Astrocyte of the spinal cord (primary cell): ENCODE measurements at regions not wholly inside any gene's neighbourhood (a gene's known extent, or its start where the extent isn't known, plus 50 kb on each side); places are given as distances from the start of the nearest gene placed in this dataset.

ENCODE experiments used
- DNase-seq: peaks from one replicate; pipeline ENCODE4 v3.0.0; 2011; ENCODE audit warnings: low read depth, low spot score
- H3K4me3 ChIP-seq: 2 replicates; pipeline ENCODE4 v1.5.1; 2011; ENCODE audit warnings: low read depth, mild to moderate bottlenecking, low read length, moderate library complexity
- in situ Hi-C: cut with HindIII; loops from 2 replicates; pipeline ENCODE4 v1.10.0; 2017; ENCODE audit warnings: low sequenced_read_pairs
- TF ChIP-seq, protein P1 (sequence below): IDR thresholded peaks from 2 replicates; pipeline ENCODE4 v1.5.1; 2012; ENCODE audit warnings: low read depth, mild to moderate bottlenecking, low read length, inconsistent platforms

DNA sequence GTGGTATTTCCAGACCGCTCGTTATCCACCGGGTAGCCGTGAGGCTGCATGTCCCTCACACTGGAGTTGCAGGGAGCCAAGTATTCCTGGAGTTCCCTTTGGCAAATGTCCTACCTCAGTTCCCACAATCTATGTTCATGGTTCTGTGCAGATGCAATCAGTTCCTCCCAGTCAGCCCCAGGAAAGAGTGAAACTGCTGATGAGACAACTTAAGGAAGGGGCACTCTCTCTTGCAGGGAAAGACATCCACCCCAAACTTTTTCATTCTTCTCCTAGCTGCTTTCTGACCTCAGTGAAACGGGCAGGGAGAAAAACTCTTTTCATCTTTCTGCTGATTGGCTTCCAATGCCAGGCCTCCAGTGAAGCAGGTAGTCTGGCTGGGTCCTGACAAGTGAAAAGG lies 205.1 kb upstream of the TMEM45B start:
- in situ Hi-C loops = no loop called here
- TF ChIP-seq, protein P1, sequence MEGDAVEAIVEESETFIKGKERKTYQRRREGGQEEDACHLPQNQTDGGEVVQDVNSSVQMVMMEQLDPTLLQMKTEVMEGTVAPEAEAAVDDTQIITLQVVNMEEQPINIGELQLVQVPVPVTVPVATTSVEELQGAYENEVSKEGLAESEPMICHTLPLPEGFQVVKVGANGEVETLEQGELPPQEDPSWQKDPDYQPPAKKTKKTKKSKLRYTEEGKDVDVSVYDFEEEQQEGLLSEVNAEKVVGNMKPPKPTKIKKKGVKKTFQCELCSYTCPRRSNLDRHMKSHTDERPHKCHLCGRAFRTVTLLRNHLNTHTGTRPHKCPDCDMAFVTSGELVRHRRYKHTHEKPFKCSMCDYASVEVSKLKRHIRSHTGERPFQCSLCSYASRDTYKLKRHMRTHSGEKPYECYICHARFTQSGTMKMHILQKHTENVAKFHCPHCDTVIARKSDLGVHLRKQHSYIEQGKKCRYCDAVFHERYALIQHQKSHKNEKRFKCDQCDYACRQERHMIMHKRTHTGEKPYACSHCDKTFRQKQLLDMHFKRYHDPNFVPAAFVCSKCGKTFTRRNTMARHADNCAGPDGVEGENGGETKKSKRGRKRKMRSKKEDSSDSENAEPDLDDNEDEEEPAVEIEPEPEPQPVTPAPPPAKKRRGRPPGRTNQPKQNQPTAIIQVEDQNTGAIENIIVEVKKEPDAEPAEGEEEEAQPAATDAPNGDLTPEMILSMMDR = no peak

GRCh38 chr11:129611661-129612446 lies 203.8 kb upstream of the TMEM45B start:
- in situ Hi-C loops = no loop called here
- peak; percentile 5 for DNase-seq
- no peak overlapping the region for H3K4me3 ChIP-seq
- TF ChIP-seq, protein P1 = no peak

More for the DNA sequence above, 205.1 kb upstream of the TMEM45B start:
- DNase-seq = no peak
- no peak overlapping the region for H3K4me3 ChIP-seq

DNA sequence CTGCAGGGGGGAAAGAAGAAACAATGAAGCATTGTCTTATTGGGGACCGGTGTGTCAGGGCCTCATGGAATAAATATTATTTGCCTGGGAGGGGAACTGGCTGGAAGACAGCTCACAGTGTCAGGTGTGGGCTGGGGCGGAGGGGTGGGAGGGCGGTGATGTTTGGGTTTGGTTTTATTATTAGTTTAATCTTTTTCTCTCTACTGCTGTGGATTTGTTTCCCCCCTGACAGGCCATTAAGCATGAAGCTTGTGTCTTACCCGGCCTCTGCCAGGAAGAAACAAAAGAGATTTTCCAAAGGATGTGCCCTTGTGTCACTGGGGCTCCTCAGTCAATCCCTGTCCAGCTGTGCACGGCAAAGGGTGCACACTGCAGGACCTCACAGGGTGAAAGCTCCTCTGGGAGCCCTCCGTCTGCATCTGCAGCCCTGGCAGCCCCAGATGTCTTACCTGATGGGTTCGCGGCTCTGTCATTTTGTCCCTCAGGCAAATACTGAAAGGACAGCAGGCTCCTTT lies 203.1 kb upstream of the TMEM45B start:
- in situ Hi-C loops = no loop called here
- H3K4me3 ChIP-seq = no peak overlapping the region
- no peak for DNase-seq
- TF ChIP-seq, protein P1 = no peak

DNA sequence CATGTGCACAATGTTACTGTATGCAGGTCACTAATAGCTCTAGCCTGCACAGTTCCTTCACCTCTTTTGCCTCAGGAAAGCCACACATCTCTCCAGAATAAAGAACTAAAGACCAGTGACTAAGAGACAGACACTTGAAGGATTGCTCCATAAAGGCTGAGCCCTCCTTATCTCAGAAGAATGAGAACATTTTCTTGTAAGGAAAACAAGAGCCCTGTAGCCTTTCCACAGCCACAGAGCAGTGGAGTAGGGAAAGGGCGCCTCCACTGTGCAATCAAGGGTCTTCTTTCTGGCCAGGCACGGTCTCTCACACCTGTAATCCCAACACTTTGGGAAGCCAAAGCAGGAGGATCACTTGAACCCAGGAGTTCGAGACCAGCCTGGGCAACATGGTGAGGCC lies 202.6 kb upstream of the TMEM45B start:
- no peak for DNase-seq
- TF ChIP-seq, protein P1 = no peak
- H3K4me3 ChIP-seq = no peak overlapping the region
- in situ Hi-C loops = no loop called here

- TF ChIP-seq, protein P1 = no peak
- DNase-seq = no peak
- H3K4me3 ChIP-seq = no peak overlapping the region
- in situ Hi-C loops = no loop called here
These were observed 201.2 kb upstream of the TMEM45B start for GRCh38 chr11:129614256-129614944.

- in situ Hi-C loops = no loop called here
- DNase-seq = no peak
- H3K4me3 ChIP-seq = no peak overlapping the region
- TF ChIP-seq, protein P1 = no peak
These were observed 197.5 kb upstream of the TMEM45B start for GRCh38 chr11:129618046-129618569.
